HEK293T (cell line): ENCODE measurements at regions not wholly inside any gene's neighbourhood (a gene's known extent, or its start where the extent isn't known, plus 50 kb on each side); places are given as distances from the start of the nearest gene placed in this dataset.

Source experiments
- CTCF ChIA-PET: fragments of 350-600 bp; formaldehyde crosslinking; extraction: SDS; loops from one replicate; lab custom pipeline; 2021; ENCODE audit warnings: antibody characterized with exemption, inconsistent platforms; lab: Yijun Ruan, JAX
- POLR2A ChIA-PET: fragments of 350-600 bp; formaldehyde crosslinking; extraction: SDS; loops from one replicate; lab custom pipeline; 2020; ENCODE audit warnings: antibody characterized with exemption, inconsistent platforms; lab: Yijun Ruan, JAX
- DNase-seq: peaks from one replicate; pipeline ENCODE4 v3.0.0; 2012; ENCODE audit warnings: mixed read lengths; ENCODE audit errors: extremely low spot score
- ARNT ChIP-seq: fragments of 450-650 bp; IDR thresholded peaks from 2 replicates; pipeline ENCODE4 v1.6.1; 2017; ENCODE audit warnings: mild to moderate bottlenecking
- BHLHE40 ChIP-seq: fragments of 450-650 bp; IDR thresholded peaks from 2 replicates; pipeline ENCODE4 v1.6.1; 2016; ENCODE audit warnings: mild to moderate bottlenecking, moderate library complexity, borderline replicate concordance
- CTBP1 ChIP-seq: fragments of 450-650 bp; IDR thresholded peaks from 2 replicates; pipeline ENCODE4 v1.6.1; 2016; ENCODE audit warnings: borderline replicate concordance
- ELF4 ChIP-seq: fragments of 450-650 bp; IDR thresholded peaks from 2 replicates; pipeline ENCODE4 v1.6.1; 2017; ENCODE audit warnings: antibody characterized with exemption
- FOXA1 ChIP-seq: fragments of 450-650 bp; IDR thresholded peaks from 2 replicates; pipeline ENCODE4 v1.6.1; 2016; ENCODE audit warnings: mild to moderate bottlenecking
- FOXK2 ChIP-seq: fragments of 450-650 bp; IDR thresholded peaks from 2 replicates; pipeline ENCODE4 v1.6.1; 2016; ENCODE audit warnings: mild to moderate bottlenecking
- FOXM1 ChIP-seq: fragments of 450-650 bp; IDR thresholded peaks from 2 replicates; pipeline ENCODE4 v1.6.1; 2017; ENCODE audit warnings: mild to moderate bottlenecking, borderline replicate concordance
- HDGF ChIP-seq: fragments of 450-650 bp; IDR thresholded peaks from 2 replicates; pipeline ENCODE4 v1.6.1; 2017; ENCODE audit warnings: antibody characterized with exemption, borderline replicate concordance
- L3MBTL2 ChIP-seq: fragments of 450-650 bp; conservative IDR thresholded peaks from 2 replicates; pipeline ENCODE4 v1.6.1; 2016; ENCODE audit warnings: mild to moderate bottlenecking
- LEF1 ChIP-seq: fragments of 450-650 bp; IDR thresholded peaks from 2 replicates; pipeline ENCODE4 v1.6.1; 2017; ENCODE audit warnings: mild to moderate bottlenecking, borderline replicate concordance
- NFRKB ChIP-seq: fragments of 450-650 bp; IDR thresholded peaks from 2 replicates; pipeline ENCODE4 v1.6.1; 2016; ENCODE audit warnings: mild to moderate bottlenecking, moderate library complexity
- SP1 ChIP-seq: fragments of 450-650 bp; IDR thresholded peaks from 2 replicates; pipeline ENCODE4 v1.6.1; 2017
- SUZ12 ChIP-seq: fragments of 450-650 bp; IDR thresholded peaks from 2 replicates; pipeline ENCODE4 v1.6.1; 2016; ENCODE audit warnings: mild to moderate bottlenecking
- TARDBP ChIP-seq: fragments of 450-650 bp; IDR thresholded peaks from 2 replicates; pipeline ENCODE4 v1.6.1; 2016
- ZNF384 ChIP-seq: fragments of 450-650 bp; IDR thresholded peaks from 2 replicates; pipeline ENCODE4 v1.6.1; 2016
- TF ChIP-seq, protein P1 (sequence below): fragments of 450-650 bp; IDR thresholded peaks from 2 replicates; pipeline ENCODE4 v1.6.1; 2016

DNA sequence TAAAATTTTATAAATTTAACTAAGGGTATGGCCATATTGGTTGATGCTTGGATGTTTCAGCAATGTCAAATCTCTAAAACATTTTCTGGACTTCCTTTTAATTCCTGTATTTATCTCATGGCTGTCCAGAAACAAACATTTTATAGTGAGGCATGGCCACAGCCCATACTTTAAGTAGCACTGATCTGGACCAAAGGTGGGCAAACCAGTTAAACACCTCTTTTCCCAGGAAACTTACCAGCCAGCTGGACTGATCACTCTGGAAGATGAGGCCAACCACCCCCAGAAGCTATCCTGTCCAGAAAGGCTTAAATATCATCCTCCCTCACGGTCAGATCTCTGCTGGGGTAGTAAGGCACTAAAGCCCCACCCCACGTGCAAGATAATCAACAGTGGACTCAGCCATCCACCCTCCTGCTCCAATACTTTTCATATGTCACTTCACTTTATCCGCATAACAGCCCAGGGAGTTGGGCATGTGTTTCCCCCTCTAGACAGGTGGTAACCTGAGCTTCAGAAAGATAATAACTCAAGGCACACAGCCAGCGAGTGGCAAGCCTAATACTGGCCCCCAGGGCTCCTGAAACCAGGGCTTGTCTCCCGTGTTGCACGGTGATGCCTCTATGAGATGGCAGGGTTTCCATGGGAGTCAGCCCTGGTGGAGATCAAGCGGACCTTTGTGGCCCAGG lies 120.5 kb upstream of the NGF start:
- no peak for DNase-seq
- TF ChIP-seq FOXM1 = no peak
- TF ChIP-seq, protein P1, sequence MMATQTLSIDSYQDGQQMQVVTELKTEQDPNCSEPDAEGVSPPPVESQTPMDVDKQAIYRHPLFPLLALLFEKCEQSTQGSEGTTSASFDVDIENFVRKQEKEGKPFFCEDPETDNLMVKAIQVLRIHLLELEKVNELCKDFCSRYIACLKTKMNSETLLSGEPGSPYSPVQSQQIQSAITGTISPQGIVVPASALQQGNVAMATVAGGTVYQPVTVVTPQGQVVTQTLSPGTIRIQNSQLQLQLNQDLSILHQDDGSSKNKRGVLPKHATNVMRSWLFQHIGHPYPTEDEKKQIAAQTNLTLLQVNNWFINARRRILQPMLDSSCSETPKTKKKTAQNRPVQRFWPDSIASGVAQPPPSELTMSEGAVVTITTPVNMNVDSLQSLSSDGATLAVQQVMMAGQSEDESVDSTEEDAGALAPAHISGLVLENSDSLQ = no peak
- no peak for TF ChIP-seq HDGF
- TF ChIP-seq NFRKB = no peak
- TF ChIP-seq BHLHE40 = no peak
- TF ChIP-seq SP1 = no peak
- no peak for TF ChIP-seq FOXK2
- no peak for TF ChIP-seq ELF4
- TF ChIP-seq CTBP1 = no peak
- ChIA-PET CTCF (interaction anchor here (0.7 to 2.2 kb wide), 3 partner anchors 11 to 183 kb away, joined by 3 to 9 read pairs (median 4); no protein-coding TSS in a partner anchor), POLR2A (no interaction called here)

GRCh38 chr1:115457289-115457688 lies 119.2 kb upstream of the NGF start:
- CTCF ChIA-PET = interaction anchor here (0.6 to 2.2 kb wide), 4 partner anchors 9 to 182 kb away, joined by 3 to 9 read pairs (median 4); no protein-coding TSS in a partner anchor
- DNase-seq = no peak
- no peak for TF ChIP-seq SUZ12
- POLR2A ChIA-PET = no interaction called here

DNA sequence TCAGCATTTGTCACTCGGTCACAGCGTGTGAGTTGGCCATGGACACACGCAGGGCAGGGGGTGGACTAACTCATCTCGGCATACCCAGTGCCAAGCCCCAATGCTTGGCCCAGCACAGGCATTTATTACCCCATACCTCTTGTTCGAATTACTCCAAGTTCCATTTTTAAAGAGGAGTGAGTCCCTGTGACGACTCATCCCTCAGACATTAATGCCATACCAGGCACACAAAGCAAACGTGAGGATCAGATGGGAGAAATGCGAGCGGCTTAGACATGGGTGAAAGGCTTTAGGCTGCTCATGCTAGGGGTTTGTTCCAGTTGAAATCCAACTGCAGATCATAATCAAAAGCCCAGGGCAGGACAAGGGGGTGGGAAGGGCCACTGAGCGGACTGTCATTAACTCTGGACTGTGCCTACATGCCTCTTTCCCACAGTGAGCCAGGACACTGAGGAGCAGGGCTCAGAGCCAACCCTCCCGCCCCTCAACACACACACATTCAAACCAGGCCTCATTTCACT lies 118.5 kb upstream of the NGF start:
- ChIA-PET CTCF (interaction anchor here (0.5 to 0.6 kb wide), 2 partner anchors 52 to 1005 kb away, joined by 3 read pairs; no protein-coding TSS in a partner anchor), POLR2A (no interaction called here)
- DNase-seq = no peak
- TF ChIP-seq BHLHE40 = no peak
- TF ChIP-seq FOXK2 = no peak
- no peak for TF ChIP-seq SP1
- no peak for TF ChIP-seq L3MBTL2
- no peak for TF ChIP-seq ZNF384
- no peak for TF ChIP-seq CTBP1
- no peak for TF ChIP-seq FOXM1
- TF ChIP-seq ELF4 = no peak
- TF ChIP-seq NFRKB = no peak
- TF ChIP-seq FOXA1 = no peak
- TF ChIP-seq TARDBP = no peak

GRCh38 chr1:115454837-115455511 lies 116.9 kb upstream of the NGF start:
- ChIA-PET CTCF (interaction anchor here (1.1 kb wide), 1 partner anchor 11 kb away, joined by 3 read pairs; no protein-coding TSS in a partner anchor), POLR2A (no interaction called here)
- no peak for TF ChIP-seq CTBP1
- DNase-seq = no peak

GRCh38 chr1:115453666-115454065 lies 115.6 kb upstream of the NGF start:
- no peak for DNase-seq
- CTCF ChIA-PET = interaction anchor here (1.5 kb wide), 1 partner anchor 178 kb away, joined by 4 read pairs; no protein-coding TSS in a partner anchor
- no peak for TF ChIP-seq ELF4
- TF ChIP-seq TARDBP = no peak
- no peak for TF ChIP-seq LEF1
- no peak for TF ChIP-seq ARNT
- no peak for TF ChIP-seq NFRKB
- no peak for TF ChIP-seq FOXK2
- no peak for TF ChIP-seq L3MBTL2
- no peak for TF ChIP-seq FOXM1
- TF ChIP-seq, protein P1 = no peak
- TF ChIP-seq SUZ12 = no peak
- TF ChIP-seq BHLHE40 = no peak
- POLR2A ChIA-PET = no interaction called here

DNA sequence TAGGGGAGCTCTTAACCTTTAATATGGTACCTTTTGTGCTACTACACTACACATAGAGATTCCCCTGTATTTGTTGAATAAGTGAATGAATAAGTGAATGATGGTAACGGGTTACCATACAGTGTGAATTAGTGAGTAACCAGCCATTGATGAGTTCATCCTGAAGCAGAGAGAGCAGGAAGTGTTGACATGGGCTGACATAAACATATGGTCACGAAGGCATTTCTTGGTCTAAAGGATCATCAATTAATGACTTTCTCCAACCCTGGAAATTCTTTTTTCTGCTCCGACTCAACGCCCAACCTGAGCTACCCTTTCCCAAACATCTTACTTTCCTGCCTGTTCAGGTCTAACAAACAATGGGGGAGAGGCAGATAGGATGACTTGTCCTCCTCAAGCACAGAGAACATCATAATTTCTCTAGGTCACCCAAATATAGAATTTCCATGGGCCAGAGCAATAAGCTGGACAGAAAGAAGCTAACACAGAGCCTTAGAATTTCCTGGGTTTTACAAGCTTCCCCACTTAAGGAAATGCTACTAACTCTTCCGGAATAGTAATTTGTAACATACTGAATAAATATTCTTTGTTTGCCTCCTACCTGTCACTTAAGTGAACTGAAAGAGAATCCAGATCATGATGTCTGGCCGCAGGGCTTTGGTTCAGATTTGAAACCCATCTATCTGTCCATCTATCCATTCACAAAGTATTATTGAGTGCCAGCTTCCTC lies 114.7 kb upstream of the NGF start:
- TF ChIP-seq LEF1 (no peak), L3MBTL2 (no peak), NFRKB (no peak), SUZ12 (no peak), FOXK2 (no peak), ZNF384 (no peak), FOXA1 (no peak), CTBP1 (no peak), SP1 (no peak), FOXM1 (no peak), HDGF (no peak), TARDBP (no peak), BHLHE40 (no peak), ELF4 (no peak), ARNT (no peak)
- TF ChIP-seq, protein P1 = no peak
- POLR2A ChIA-PET = no interaction called here
- CTCF ChIA-PET = interaction anchor here (1.5 kb wide), 1 partner anchor 177 kb away, joined by 4 read pairs; no protein-coding TSS in a partner anchor

More for the DNA sequence above, 114.7 kb upstream of the NGF start:
- no peak for DNase-seq
